HG03460 (cell line): ENCODE measurements at regions not wholly inside any gene's neighbourhood (a gene's known extent, or its start where the extent isn't known, plus 50 kb on each side); places are given as distances from the start of the nearest gene placed in this dataset.
A peak's percentile ranks its signal among the peaks of the same experiment; 100 is the strongest.
"Not testable (repeated sequence)": the region's sequence is repeated elsewhere in the genome, so short reads cannot be mapped to it uniquely, and the experiment has no call there.

Experiments used
- ATAC-seq: cut with Tn5 transposase; IDR thresholded peaks from one replicate; pipeline ENCODE4 v1.9.1; 2021; ENCODE audit not compliant: unreplicated experiment

- ATAC-seq, result no peak
Observed at GRCh38 chr4:173475751-173476150, 54.3 kb downstream of the HAND2 start.

DNA sequence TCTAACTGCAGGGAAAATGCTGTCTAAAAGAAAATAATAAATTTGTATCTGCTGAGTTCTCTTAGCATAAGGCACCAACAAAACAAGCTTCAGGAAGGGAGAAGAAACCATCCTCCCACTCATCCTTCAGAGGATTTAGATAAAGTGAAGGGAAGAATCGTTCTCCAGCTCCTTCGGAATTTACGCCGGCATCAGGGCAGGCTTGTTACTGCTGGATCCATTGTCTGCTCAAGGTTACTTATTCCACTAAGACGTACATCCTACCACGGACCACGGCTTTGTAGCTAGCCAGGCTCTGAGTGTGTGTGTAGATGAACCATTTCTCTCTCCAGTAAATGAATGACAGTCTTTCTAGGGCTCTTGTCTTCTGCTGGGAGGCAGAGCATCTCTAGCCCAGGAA, 60.4 kb downstream of the HAND2 start:
- no peak for ATAC-seq

GRCh38 chr4:173468314-173468713, 61.7 kb downstream of the HAND2 start:
- no peak for ATAC-seq

- ATAC-seq, result no peak
Observed at GRCh38 chr4:173466101-173466500, 63.9 kb downstream of the HAND2 start.

GRCh38 chr4:173464481-173464880, 65.5 kb downstream of the HAND2 start:
- ATAC-seq, result no peak

DNA sequence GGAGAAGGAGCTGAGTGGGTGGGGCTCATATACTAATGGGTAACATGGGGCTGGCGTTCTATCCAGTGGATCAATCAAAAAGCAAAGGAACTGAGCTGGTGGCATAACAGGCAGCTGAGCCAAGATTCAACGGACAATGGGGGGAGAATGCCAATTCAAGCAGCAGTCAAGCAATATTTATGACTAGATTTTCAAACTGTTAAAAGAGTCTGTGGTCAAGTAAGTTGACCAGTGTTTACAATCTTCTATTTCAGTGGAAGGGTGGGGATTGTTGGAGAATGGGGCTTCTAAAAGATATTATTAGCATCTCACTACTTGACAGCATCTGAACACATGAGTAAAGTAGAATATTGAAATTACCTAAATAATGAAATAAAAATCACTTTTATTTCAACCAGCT, 64.9 kb upstream of the SCRG1 start:
- no peak for ATAC-seq

- no peak for ATAC-seq
Observed at GRCh38 chr4:173461170-173461569, 62.3 kb upstream of the SCRG1 start.

GRCh38 chr4:173459857-173460256, 60.9 kb upstream of the SCRG1 start:
- ATAC-seq, result no peak

DNA sequence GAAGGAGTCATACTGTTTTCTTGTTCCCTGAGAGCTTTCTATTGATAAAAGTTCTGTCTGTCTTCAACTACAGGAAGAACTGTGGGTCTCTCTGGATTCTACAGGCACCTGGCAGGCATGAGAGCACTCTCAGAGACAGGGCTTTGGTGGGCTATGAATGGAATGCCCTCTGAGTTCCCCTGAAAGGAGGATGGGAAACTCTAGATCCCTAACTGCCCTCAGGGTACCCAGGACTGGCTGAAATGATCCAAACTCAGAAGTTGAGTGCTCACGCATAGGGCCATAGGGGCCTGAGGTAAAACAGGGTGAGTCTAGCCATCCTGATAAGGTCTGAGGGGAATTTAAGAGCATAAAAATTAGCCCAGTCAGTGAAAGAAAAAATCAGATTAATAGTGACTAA, 59.0 kb upstream of the SCRG1 start:
- no peak for ATAC-seq

DNA sequence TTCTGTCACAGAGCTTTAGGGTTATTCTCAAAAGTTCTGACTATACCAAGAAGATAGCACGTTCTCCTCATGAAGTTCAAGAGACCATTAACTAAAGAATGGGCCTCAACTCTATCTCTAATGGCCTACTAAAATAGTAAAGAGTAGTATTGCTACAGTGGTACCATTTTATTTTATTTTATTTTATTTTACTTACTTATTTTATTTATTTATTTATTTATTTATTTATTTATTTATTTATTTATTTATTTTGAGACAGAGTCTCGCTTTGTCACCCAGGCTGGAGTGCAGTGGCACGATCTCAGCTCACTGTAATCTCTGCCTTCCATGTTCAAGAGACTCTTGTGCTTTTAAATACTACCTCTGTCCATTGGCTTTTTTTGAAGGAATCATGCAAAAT, 52.5 kb upstream of the SCRG1 start:
- not testable (repeated sequence) for ATAC-seq

- ATAC-seq, result no peak
Observed at GRCh38 chr4:173450281-173450680, 51.4 kb upstream of the SCRG1 start.

DNA sequence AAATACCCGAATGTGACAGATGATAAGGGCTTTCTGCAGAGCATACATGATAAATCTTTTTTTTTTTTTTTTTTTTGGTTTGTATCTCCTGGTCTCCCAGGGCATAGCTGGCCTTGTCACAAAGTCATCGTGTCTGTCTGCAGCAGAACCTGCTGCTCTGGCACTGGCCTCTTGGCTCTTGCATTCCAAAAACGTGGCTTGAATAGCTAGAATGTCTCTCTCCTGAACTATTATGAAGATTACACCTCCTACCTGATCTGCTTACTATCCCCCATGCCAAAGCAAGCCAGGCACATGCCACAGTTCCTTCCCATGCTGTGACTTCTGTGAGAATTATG, 50.4 kb upstream of the SCRG1 start:
- ATAC-seq, result no peak

DNA sequence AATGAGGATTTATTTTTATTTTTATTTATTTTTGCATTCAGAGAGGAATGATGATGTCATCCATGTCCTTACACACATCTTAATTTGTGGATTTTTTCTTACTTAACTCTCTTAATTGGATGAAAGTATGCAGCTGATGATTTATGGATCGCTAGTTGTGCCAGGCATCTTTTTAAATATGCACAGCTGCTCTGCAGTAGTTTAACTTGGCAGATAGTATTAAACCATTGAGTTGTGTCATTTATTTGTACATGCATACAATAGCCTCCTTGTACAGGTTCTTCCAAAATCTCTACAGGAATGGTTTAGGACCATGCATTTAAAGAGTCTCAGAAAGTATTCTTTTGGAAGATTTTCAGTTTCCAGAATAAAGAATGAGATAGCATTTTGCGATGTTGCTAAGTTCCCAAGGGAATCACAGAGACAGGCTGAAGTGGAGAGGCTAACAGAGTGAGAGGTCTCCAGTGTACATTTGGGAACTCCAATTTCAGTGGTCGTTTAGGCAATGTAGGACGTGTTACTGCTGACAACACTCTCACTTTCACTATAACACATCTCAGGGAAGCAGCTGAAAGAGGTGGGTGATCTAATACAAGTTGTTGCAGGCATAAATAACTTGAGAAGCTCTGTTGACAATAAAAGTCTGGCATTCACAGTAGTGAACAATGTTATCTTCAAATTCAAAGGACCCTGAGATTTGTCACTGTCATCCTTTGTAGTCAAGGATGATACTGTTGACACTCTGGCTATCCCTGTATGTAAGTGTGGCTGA, 49.9 kb upstream of the SCRG1 start:
- peak; percentile 65 for ATAC-seq
